SK-N-SH (cell line): ENCODE measurements at regions not wholly inside any gene's neighbourhood (a gene's known extent, or its start where the extent isn't known, plus 50 kb on each side); places are given as distances from the start of the nearest gene placed in this dataset.

Source experiments
- CTCF ChIA-PET: fragments of 300-600, 350-600 bp; formaldehyde crosslinking; extraction: SDS; loops from one replicate; lab custom pipeline; 2021; lab: Yijun Ruan, JAX
- POLR2A ChIA-PET: fragments of 350-600 bp; sonication (Branson Sonifier 250); formaldehyde crosslinking; extraction: SDS; loops from one replicate; lab custom pipeline; 2020; ENCODE audit warnings: antibody characterized with exemption, inconsistent platforms; lab: Yijun Ruan, JAX
- DNase-seq: peaks from one replicate; pipeline ENCODE4 v3.0.0; 2012
- H2AFZ ChIP-seq: fragments of 200-600 bp; sonication (generic); 2 replicates; pipeline ENCODE4 v1.8.1; 2016; ENCODE audit warnings: antibody characterized with exemption, mild to moderate bottlenecking, low read depth
- H3F3A ChIP-seq: fragments of 200-600 bp; sonication (generic); replicated peaks from 2 replicates; pipeline ENCODE3; 2016; ENCODE audit warnings: antibody characterized with exemption, mild to moderate bottlenecking; ENCODE audit not compliant: insufficient read depth
- H3K27ac ChIP-seq, 2 experiments: fragments of 200-500 bp in 1 of 2; fragments of 200-600 bp in 1 of 2; sonication (Bioruptor generic) in 1 of 2; sonication (generic), shearing (Covaris generic) in 1 of 2; 2 replicates each; pipeline versions ENCODE4 v1.5.1 to v1.6.1; 2014 to 2016; ENCODE audit warnings: low read depth in 2 of 2, inconsistent platforms in 1 of 2, low read length in 1 of 2, mild to moderate bottlenecking in 1 of 2, mixed read lengths in 1 of 2
- H3K27me3 ChIP-seq: fragments of 200-600 bp; sonication (generic), shearing (Covaris generic); 2 replicates; pipeline ENCODE4 v1.6.1; 2016; ENCODE audit warnings: mixed run types; ENCODE audit not compliant: insufficient read depth
- H3K36me3 ChIP-seq, 2 experiments: fragments of 200-500 bp in 1 of 2; fragments of 200-600 bp in 1 of 2; sonication (Bioruptor generic) in 1 of 2; sonication (generic) in 1 of 2; replicated peaks in 1 of 2; 2 replicates each; pipeline versions ENCODE3 to v1.5.1; 2014 to 2016; ENCODE audit warnings: low read length in 1 of 2, mild to moderate bottlenecking in 1 of 2; ENCODE audit not compliant: insufficient read depth in 2 of 2, control insufficient read depth in 1 of 2
- H3K4me1 ChIP-seq, 2 experiments: fragments of 200-500 bp in 1 of 2; fragments of 200-600 bp in 1 of 2; sonication (Bioruptor generic) in 1 of 2; sonication (generic), shearing (Covaris generic) in 1 of 2; 2 replicates each; pipeline versions ENCODE4 v1.5.1 to v1.6.1; 2014 to 2016; ENCODE audit warnings: low read depth in 1 of 2, low read length in 1 of 2, mixed run types in 1 of 2; ENCODE audit not compliant: insufficient read depth in 2 of 2, control insufficient read depth in 1 of 2
- H3K4me2 ChIP-seq: fragments of 200-600 bp; sonication (generic), shearing (Covaris generic); 2 replicates; pipeline ENCODE4 v1.6.1; 2017; ENCODE audit warnings: mixed run types
- H3K4me3 ChIP-seq, 2 experiments: fragments of 200-500 bp in 1 of 2; fragments of 200-600 bp in 1 of 2; sonication (Bioruptor generic) in 1 of 2; sonication (generic), shearing (Covaris generic) in 1 of 2; 2 replicates each; pipeline versions ENCODE4 v1.5.1 to v1.8.1; 2014 to 2016; ENCODE audit warnings: low read depth in 2 of 2, inconsistent platforms in 1 of 2, low read length in 1 of 2, mild to moderate bottlenecking in 1 of 2, mixed read lengths in 1 of 2, moderate library complexity in 1 of 2
- H3K79me2 ChIP-seq: fragments of 200-600 bp; sonication (generic); 2 replicates; pipeline ENCODE4 v1.8.1; 2017; ENCODE audit warnings: mild to moderate bottlenecking; ENCODE audit not compliant: insufficient read depth
- H3K9ac ChIP-seq: fragments of 200-600 bp; sonication (generic); 2 replicates; pipeline ENCODE4 v1.6.1; 2017; ENCODE audit warnings: mixed run types
- H3K9me2 ChIP-seq: fragments of 200-600 bp; sonication (generic); 2 replicates; pipeline ENCODE4 v1.6.1; 2017; ENCODE audit warnings: mixed run types
- H3K9me3 ChIP-seq: fragments of 200-600 bp; sonication (generic); 2 replicates; pipeline ENCODE4 v1.6.1; 2017; ENCODE audit warnings: mixed run types, mild to moderate bottlenecking, moderate library complexity
- H4K20me1 ChIP-seq: fragments of 200-600 bp; sonication (generic); 2 replicates; pipeline ENCODE4 v1.6.1; 2017; ENCODE audit warnings: mild to moderate bottlenecking, mixed run types; ENCODE audit not compliant: insufficient read depth
- ELF1 ChIP-seq: IDR thresholded peaks from 2 replicates; pipeline ENCODE4 v1.4.0; 2012
- EP300 ChIP-seq, 2 experiments: IDR thresholded peaks; 2 replicates each; pipeline versions ENCODE4 v1.4.0 to v1.6.1; 2012; ENCODE audit warnings: borderline replicate concordance in 1 of 2, low read depth in 1 of 2, low read length in 1 of 2
- EZH2phosphoT487 ChIP-seq: fragments of 200-600 bp; sonication (generic); IDR thresholded peaks from 2 replicates; pipeline ENCODE4 v1.6.1; 2017; ENCODE audit warnings: low read depth, mixed run types, mild to moderate bottlenecking, antibody characterized with exemption, moderate library complexity, borderline replicate concordance
- FOXM1 ChIP-seq: IDR thresholded peaks from 2 replicates; pipeline ENCODE4 v1.4.0; 2012; ENCODE audit warnings: low read depth, mild to moderate bottlenecking
- GATA2 ChIP-seq: sonication (generic); formaldehyde crosslinking; IDR thresholded peaks from 2 replicates; pipeline ENCODE4 v1.5.0; 2020; ENCODE audit warnings: mild to moderate bottlenecking, missing genetic modification reagents
- NFIC ChIP-seq: IDR thresholded peaks from 2 replicates; pipeline ENCODE4 v1.4.0; 2012; ENCODE audit warnings: borderline replicate concordance
- RCOR1 ChIP-seq: fragments of 150-350 bp; IDR thresholded peaks from 2 replicates; pipeline ENCODE4 v1.6.1; 2017; ENCODE audit warnings: antibody characterized with exemption, low read length
- RFX5 ChIP-seq: IDR thresholded peaks from 2 replicates; pipeline ENCODE4 v1.6.1; 2012; ENCODE audit warnings: mild to moderate bottlenecking, improper control_type of control experiment, low read length
- RXRA ChIP-seq: IDR thresholded peaks from 2 replicates; pipeline ENCODE4 v1.4.0; 2012; ENCODE audit warnings: low read depth, mild to moderate bottlenecking, borderline replicate concordance
- SMC3 ChIP-seq: IDR thresholded peaks from 2 replicates; pipeline ENCODE4 v1.6.1; 2012; ENCODE audit warnings: low read depth, low read length, improper control_type of control experiment
- WGBS: methylation state at CpG from one replicate; pipeline ENCODE4 v1.1.6; 2017; ENCODE audit warnings: low lambda C conversion rate; 5-methylcytosine and 5-hydroxymethylcytosine counted together
- TF ChIP-seq, protein P1 (sequence below): IDR thresholded peaks from 2 replicates; pipeline ENCODE4 v1.4.0; 2012; ENCODE audit warnings: low read depth
- TF ChIP-seq, protein P2 (sequence below): IDR thresholded peaks from 2 replicates; pipeline ENCODE4 v1.6.1; 2012; ENCODE audit warnings: mild to moderate bottlenecking, low read depth, low read length, moderate library complexity
- TF ChIP-seq, protein P3 (sequence below): IDR thresholded peaks from 2 replicates; pipeline ENCODE4 v1.4.0; 2012; ENCODE audit warnings: low read depth, borderline replicate concordance
- TF ChIP-seq, protein P4 (sequence below): fragments of 150-350 bp; IDR thresholded peaks from 2 replicates; pipeline ENCODE4 v1.6.1; 2017; ENCODE audit warnings: antibody characterized with exemption, low read length, low read depth, borderline replicate concordance
- TF ChIP-seq, protein P5 (sequence below): IDR thresholded peaks from 2 replicates; pipeline ENCODE4 v1.4.0; 2012; ENCODE audit warnings: low read depth, borderline replicate concordance
- TF ChIP-seq, protein P6 (sequence below): IDR thresholded peaks from 2 replicates; pipeline ENCODE4; 2012

DNA sequence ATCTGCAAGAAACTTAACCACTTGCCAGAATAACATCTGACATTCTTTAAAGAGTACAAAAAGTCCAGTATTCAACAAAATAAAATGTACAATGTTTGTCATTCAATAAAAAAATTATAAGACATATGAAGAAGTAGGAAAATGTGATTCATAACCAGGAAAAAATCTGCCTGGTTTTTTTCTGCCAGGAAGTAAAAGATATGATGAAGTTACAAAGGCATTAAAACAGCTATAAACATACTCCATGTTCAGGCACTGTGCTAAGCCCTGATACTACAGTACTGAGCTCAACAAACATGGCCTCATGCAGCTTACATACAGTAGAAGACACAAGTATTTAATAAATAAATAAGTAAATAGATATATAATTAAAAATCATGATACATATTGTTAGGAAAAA is 178.4 kb upstream of the STT3B start:
- no peak overlapping the region for H3K27ac ChIP-seq
- H3K79me2 ChIP-seq, result no peaks in the 10 kb centered on the region
- no peaks in the 10 kb centered on the region for H3K9me3 ChIP-seq
- no peak overlapping the region for H3K4me2 ChIP-seq
- DNase-seq, result no peak
- no peaks in the 10 kb centered on the region for H3K36me3 ChIP-seq
- H3K4me1 ChIP-seq, result no peaks in the 10 kb centered on the region
- H3F3A ChIP-seq, result no peaks in the 10 kb centered on the region
- POLR2A ChIA-PET, result no interaction called here
- H4K20me1 ChIP-seq, result no peaks in the 10 kb centered on the region
- CTCF ChIA-PET, result interaction anchor here (0.9 kb wide), 1 partner anchor 10 kb away, joined by 3 read pairs; no protein-coding TSS in a partner anchor
- no peak overlapping the region for H3K4me3 ChIP-seq
- no peak for TF ChIP-seq FOXM1
- TF ChIP-seq ELF1, result no peak
- no peak for TF ChIP-seq SMC3
- no peak for TF ChIP-seq RFX5
- TF ChIP-seq, protein P1, sequence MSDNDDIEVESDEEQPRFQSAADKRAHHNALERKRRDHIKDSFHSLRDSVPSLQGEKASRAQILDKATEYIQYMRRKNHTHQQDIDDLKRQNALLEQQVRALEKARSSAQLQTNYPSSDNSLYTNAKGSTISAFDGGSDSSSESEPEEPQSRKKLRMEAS, result no peak
- TF ChIP-seq, protein P2, sequence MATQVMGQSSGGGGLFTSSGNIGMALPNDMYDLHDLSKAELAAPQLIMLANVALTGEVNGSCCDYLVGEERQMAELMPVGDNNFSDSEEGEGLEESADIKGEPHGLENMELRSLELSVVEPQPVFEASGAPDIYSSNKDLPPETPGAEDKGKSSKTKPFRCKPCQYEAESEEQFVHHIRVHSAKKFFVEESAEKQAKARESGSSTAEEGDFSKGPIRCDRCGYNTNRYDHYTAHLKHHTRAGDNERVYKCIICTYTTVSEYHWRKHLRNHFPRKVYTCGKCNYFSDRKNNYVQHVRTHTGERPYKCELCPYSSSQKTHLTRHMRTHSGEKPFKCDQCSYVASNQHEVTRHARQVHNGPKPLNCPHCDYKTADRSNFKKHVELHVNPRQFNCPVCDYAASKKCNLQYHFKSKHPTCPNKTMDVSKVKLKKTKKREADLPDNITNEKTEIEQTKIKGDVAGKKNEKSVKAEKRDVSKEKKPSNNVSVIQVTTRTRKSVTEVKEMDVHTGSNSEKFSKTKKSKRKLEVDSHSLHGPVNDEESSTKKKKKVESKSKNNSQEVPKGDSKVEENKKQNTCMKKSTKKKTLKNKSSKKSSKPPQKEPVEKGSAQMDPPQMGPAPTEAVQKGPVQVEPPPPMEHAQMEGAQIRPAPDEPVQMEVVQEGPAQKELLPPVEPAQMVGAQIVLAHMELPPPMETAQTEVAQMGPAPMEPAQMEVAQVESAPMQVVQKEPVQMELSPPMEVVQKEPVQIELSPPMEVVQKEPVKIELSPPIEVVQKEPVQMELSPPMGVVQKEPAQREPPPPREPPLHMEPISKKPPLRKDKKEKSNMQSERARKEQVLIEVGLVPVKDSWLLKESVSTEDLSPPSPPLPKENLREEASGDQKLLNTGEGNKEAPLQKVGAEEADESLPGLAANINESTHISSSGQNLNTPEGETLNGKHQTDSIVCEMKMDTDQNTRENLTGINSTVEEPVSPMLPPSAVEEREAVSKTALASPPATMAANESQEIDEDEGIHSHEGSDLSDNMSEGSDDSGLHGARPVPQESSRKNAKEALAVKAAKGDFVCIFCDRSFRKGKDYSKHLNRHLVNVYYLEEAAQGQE, result no peak
- no peak for TF ChIP-seq GATA2 (CRISPR knock-in tag)
- TF ChIP-seq RCOR1, result no peak
- TF ChIP-seq, protein P3, sequence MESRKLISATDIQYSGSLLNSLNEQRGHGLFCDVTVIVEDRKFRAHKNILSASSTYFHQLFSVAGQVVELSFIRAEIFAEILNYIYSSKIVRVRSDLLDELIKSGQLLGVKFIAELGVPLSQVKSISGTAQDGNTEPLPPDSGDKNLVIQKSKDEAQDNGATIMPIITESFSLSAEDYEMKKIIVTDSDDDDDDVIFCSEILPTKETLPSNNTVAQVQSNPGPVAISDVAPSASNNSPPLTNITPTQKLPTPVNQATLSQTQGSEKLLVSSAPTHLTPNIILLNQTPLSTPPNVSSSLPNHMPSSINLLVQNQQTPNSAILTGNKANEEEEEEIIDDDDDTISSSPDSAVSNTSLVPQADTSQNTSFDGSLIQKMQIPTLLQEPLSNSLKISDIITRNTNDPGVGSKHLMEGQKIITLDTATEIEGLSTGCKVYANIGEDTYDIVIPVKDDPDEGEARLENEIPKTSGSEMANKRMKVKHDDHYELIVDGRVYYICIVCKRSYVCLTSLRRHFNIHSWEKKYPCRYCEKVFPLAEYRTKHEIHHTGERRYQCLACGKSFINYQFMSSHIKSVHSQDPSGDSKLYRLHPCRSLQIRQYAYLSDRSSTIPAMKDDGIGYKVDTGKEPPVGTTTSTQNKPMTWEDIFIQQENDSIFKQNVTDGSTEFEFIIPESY, result no peak
- no peak for TF ChIP-seq EZH2phosphoT487
- peaks cover 4% of the 10 kb centered on the region; the same call in 1 of the 2 replicates for H3K27me3 ChIP-seq
- no peaks in the 10 kb centered on the region for H3K9me2 ChIP-seq
- H3K9ac ChIP-seq, result no peak overlapping the region
- no peak overlapping the region for H2AFZ ChIP-seq

DNA sequence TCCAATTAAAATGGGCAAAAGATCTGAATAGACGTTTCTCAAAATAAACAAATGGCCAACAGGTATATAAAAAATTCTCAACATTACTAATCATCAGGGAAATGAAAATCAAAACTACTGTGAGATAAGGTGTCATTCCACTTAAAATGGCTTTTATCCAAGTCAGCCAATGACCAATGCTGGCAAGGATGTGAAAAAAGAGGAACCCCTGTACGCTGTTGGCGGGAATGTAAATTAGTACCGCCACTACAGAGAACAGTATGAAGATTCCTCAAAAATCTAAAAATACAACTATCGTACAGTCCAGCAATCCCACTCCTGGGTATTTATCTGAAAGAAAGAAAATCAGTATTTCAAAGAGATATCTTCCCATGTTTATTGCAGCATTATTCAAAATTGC is 176.9 kb upstream of the STT3B start:
- Histone ChIP-seq H3K4me1 (no peaks in the 10 kb centered on the region), H2AFZ (no peak overlapping the region), H3K4me3 (no peak overlapping the region), H4K20me1 (no peaks in the 10 kb centered on the region), H3K9me2 (no peaks in the 10 kb centered on the region), H3K27me3 (no peaks in the 10 kb centered on the region), H3K27ac (no peak overlapping the region), H3K4me2 (no peak overlapping the region), H3K79me2 (no peaks in the 10 kb centered on the region), H3K36me3 (no peaks in the 10 kb centered on the region), H3K9me3 (no peaks in the 10 kb centered on the region), H3K9ac (no peak overlapping the region), H3F3A (no peaks in the 10 kb centered on the region)
- WGBS, result 77% methylated on average over 5 of the region's 5 CpGs
- ChIA-PET POLR2A (no interaction called here), CTCF (no interaction called here)
- DNase-seq, result no peak
- TF ChIP-seq FOXM1 (no peak), EP300 (IDR thresholded peaks at IDR 0.05; ENCODE audit: borderline replicate concordance in 1 of 2, low read depth in 1 of 2, low read length in 1 of 2) (no peak), RXRA (no peak), NFIC (no peak), SMC3 (no peak)
- TF ChIP-seq, protein P4, sequence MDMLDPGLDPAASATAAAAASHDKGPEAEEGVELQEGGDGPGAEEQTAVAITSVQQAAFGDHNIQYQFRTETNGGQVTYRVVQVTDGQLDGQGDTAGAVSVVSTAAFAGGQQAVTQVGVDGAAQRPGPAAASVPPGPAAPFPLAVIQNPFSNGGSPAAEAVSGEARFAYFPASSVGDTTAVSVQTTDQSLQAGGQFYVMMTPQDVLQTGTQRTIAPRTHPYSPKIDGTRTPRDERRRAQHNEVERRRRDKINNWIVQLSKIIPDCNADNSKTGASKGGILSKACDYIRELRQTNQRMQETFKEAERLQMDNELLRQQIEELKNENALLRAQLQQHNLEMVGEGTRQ, result no peak
- TF ChIP-seq, protein P5, sequence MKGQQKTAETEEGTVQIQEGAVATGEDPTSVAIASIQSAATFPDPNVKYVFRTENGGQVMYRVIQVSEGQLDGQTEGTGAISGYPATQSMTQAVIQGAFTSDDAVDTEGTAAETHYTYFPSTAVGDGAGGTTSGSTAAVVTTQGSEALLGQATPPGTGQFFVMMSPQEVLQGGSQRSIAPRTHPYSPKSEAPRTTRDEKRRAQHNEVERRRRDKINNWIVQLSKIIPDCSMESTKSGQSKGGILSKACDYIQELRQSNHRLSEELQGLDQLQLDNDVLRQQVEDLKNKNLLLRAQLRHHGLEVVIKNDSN, result no peak
- TF ChIP-seq, protein P6, sequence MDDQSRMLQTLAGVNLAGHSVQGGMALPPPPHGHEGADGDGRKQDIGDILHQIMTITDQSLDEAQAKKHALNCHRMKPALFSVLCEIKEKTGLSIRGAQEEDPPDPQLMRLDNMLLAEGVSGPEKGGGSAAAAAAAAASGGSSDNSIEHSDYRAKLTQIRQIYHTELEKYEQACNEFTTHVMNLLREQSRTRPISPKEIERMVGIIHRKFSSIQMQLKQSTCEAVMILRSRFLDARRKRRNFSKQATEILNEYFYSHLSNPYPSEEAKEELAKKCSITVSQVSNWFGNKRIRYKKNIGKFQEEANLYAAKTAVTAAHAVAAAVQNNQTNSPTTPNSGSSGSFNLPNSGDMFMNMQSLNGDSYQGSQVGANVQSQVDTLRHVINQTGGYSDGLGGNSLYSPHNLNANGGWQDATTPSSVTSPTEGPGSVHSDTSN, result no peak
